HCT116 (cell line): ENCODE measurements at regions not wholly inside any gene's neighbourhood (a gene's known extent, or its start where the extent isn't known, plus 50 kb on each side); places are given as distances from the start of the nearest gene placed in this dataset.

ENCODE experiments used
- CEBPB ChIP-seq: IDR thresholded peaks from 2 replicates; pipeline ENCODE4 v1.6.1; 2012; ENCODE audit warnings: low read depth
- ELF1 ChIP-seq: IDR thresholded peaks from 2 replicates; pipeline ENCODE4 v1.6.1; 2012; ENCODE audit warnings: low read depth, borderline replicate concordance
- EZH2 ChIP-seq: fragments of 200-600 bp; sonication (generic); IDR thresholded peaks from 2 replicates; pipeline ENCODE4 v1.6.1; 2017; ENCODE audit warnings: antibody characterized with exemption, mixed run types
- POLR2A ChIP-seq: IDR thresholded peaks from 2 replicates; pipeline ENCODE4 v1.7.0; 2011; ENCODE audit warnings: borderline replicate concordance; ENCODE audit not compliant: insufficient read depth, insufficient read length; ENCODE audit errors: extremely low read depth
- POLR2AphosphoS5 ChIP-seq: IDR thresholded peaks from 2 replicates; pipeline ENCODE4 v1.6.1; 2011; ENCODE audit warnings: mild to moderate bottlenecking, low read depth, low read length, moderate library complexity
- YY1 ChIP-seq: IDR thresholded peaks from 2 replicates; pipeline ENCODE4 v1.6.1; 2011; ENCODE audit warnings: low read length, low read depth, moderate library complexity, mild to moderate bottlenecking; ENCODE audit not compliant: insufficient replicate concordance; ENCODE audit errors: extremely low read depth
- TF ChIP-seq, protein P1 (sequence below): IDR thresholded peaks from 2 replicates; pipeline ENCODE4 v1.6.1; 2012; ENCODE audit warnings: low read depth
- TF ChIP-seq, protein P2 (sequence below), 3 experiments: fragments of 200-600 bp in 1 of 3; sonication (generic) in 1 of 3; IDR thresholded peaks in 2 of 3; conservative IDR thresholded peaks in 1 of 3; 2 replicates each; pipeline ENCODE4 v1.5.1; 2012 to 2017; ENCODE audit warnings: low read depth in 2 of 3, low read length in 2 of 3, antibody characterized with exemption in 1 of 3, borderline replicate concordance in 1 of 3, control low read depth in 1 of 3, mild to moderate bottlenecking in 1 of 3, mixed read lengths in 1 of 3, mixed run types in 1 of 3, moderate library complexity in 1 of 3; ENCODE audit not compliant: insufficient read depth in 1 of 3

GRCh38 chr16:17643935-17644334 lies 173.2 kb upstream of the XYLT1 start:
- TF ChIP-seq YY1 (no peak), POLR2AphosphoS5 (no peak), CEBPB (no peak), ELF1 (no peak), POLR2A (no peak), EZH2 (no peak)
- TF ChIP-seq, protein P1, sequence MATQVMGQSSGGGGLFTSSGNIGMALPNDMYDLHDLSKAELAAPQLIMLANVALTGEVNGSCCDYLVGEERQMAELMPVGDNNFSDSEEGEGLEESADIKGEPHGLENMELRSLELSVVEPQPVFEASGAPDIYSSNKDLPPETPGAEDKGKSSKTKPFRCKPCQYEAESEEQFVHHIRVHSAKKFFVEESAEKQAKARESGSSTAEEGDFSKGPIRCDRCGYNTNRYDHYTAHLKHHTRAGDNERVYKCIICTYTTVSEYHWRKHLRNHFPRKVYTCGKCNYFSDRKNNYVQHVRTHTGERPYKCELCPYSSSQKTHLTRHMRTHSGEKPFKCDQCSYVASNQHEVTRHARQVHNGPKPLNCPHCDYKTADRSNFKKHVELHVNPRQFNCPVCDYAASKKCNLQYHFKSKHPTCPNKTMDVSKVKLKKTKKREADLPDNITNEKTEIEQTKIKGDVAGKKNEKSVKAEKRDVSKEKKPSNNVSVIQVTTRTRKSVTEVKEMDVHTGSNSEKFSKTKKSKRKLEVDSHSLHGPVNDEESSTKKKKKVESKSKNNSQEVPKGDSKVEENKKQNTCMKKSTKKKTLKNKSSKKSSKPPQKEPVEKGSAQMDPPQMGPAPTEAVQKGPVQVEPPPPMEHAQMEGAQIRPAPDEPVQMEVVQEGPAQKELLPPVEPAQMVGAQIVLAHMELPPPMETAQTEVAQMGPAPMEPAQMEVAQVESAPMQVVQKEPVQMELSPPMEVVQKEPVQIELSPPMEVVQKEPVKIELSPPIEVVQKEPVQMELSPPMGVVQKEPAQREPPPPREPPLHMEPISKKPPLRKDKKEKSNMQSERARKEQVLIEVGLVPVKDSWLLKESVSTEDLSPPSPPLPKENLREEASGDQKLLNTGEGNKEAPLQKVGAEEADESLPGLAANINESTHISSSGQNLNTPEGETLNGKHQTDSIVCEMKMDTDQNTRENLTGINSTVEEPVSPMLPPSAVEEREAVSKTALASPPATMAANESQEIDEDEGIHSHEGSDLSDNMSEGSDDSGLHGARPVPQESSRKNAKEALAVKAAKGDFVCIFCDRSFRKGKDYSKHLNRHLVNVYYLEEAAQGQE: no peak
- TF ChIP-seq, protein P2, sequence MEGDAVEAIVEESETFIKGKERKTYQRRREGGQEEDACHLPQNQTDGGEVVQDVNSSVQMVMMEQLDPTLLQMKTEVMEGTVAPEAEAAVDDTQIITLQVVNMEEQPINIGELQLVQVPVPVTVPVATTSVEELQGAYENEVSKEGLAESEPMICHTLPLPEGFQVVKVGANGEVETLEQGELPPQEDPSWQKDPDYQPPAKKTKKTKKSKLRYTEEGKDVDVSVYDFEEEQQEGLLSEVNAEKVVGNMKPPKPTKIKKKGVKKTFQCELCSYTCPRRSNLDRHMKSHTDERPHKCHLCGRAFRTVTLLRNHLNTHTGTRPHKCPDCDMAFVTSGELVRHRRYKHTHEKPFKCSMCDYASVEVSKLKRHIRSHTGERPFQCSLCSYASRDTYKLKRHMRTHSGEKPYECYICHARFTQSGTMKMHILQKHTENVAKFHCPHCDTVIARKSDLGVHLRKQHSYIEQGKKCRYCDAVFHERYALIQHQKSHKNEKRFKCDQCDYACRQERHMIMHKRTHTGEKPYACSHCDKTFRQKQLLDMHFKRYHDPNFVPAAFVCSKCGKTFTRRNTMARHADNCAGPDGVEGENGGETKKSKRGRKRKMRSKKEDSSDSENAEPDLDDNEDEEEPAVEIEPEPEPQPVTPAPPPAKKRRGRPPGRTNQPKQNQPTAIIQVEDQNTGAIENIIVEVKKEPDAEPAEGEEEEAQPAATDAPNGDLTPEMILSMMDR (IDR thresholded peaks at IDR 0.05 in 2 of 3, conservative IDR thresholded peaks at IDR 0.05 in 1 of 3; ENCODE audit: borderline replicate concordance in 1 of 3, insufficient read depth in 1 of 3, low read depth in 2 of 3, low read length in 2 of 3): no peak
